ENCODE measurements at regions not wholly inside any gene's neighbourhood (a gene's known extent, or its start where the extent isn't known, plus 50 kb on each side); places are given as distances from the start of the nearest gene placed in this dataset.
"Not testable (repeated sequence)": the region's sequence is repeated elsewhere in the genome, so short reads cannot be mapped to it uniquely, and the experiment has no call there.

DNA sequence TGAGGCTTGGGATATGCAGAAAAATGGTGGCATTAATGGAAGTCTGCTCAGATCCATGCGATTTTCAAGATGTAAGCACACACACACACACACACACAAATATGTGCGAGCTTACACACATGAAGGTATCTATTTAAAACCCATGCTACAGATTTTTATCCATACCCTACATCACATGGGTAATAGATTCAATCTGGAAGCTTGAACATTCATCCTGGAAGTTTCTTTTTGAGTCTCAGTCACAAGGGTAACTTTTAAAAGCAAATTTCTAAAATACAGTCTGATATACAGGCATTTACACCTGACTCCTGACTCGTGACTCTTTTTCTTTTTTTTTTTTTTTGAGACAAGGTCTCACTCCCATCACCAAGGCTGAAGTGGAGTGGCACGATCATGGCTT is 359.0 kb downstream of the ANAPC1 start:
- ATAC-seq; DNase-seq; intact Hi-C loops (cut with micrococcal nuclease): not testable (repeated sequence)

DNA sequence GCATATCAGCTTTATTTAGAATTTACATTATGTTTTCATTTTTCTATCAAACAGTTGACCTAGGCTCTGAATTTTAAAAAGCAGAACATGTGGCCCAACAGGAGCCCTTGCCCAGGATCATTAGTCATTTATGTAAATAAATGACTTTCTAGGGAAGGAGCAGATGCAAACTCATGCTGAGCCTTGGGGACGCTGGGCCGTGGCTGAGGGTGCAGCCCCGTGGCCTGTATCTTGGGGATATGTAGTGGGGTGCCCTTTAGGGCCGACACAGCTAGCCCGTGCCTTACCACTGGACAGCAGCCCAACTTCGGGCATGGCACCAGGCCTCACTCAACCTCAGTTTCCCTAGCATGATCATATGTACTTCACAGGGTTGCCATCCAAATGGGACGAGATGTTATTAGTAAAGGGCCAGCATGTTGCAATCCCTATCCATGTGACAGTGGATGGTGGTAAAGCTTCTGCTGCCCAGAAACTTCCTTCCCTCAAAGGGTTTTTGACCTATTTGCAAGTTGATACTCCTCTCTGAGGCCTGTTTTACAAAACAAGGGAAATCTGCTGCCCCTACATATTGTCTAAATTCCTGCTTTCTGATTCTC is 357.9 kb downstream of the ANAPC1 start:
- intact Hi-C loops (cut with micrococcal nuclease) = not testable (repeated sequence)
- ATAC-seq = peak; percentile 47

DNA sequence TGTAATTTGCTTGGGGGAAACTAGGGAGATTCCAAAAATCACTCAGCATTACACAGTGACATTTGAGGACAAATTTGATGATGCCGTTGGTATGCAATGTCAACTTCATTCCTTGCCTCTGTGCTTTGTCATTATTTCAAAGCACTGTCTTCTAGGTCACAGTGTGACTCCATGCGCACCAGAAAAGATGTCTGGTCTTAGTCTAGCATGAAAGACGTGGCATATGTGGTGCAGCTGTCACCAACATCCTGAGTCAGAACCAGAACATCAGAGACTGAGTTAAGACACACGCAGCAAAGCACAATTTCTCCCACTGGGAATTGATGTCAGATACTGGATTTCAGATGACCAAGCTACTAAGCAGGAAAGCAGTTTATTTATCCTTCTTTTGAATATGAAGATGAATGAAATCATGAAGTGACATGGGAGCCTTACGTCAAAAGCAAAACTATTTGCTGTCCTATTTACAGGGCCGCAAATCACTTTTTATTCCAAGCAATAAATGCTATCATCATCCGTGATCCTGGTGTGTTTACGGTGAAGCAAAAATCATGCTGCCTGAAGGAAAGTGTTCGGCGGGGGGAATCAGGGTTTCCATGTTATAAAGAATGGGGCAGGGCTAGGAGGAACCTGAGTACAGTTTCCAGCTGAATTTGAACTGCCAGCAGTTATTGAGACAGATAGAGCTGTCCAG is 356.1 kb downstream of the ANAPC1 start:
- peak; percentile 42 for ATAC-seq
- DNase-seq; intact Hi-C loops (cut with micrococcal nuclease): not testable (repeated sequence)

More for the DNA sequence above, 357.9 kb downstream of the ANAPC1 start:
- not testable (repeated sequence) for DNase-seq

DNA sequence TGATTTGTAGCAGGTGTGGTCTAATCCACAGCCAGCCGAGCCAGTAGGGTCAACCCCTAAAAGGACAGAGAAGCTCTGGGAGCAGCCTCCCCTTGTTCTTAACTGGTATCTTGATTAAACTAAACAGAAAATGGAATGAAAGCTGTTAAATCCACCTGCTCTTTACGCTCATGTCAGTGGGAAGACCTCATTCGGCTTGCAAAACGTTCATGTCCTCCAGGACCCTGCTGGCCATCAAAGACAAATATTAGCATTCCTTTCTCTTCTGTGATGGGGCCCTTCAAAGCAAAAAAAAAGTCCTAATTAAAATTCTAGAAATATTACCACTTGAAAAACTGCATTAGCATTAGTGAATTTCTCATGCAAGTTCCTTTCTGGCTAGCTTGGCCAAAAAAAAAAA is 355.0 kb downstream of the ANAPC1 start:
- ATAC-seq; DNase-seq; intact Hi-C loops (cut with micrococcal nuclease): not testable (repeated sequence)

DNA sequence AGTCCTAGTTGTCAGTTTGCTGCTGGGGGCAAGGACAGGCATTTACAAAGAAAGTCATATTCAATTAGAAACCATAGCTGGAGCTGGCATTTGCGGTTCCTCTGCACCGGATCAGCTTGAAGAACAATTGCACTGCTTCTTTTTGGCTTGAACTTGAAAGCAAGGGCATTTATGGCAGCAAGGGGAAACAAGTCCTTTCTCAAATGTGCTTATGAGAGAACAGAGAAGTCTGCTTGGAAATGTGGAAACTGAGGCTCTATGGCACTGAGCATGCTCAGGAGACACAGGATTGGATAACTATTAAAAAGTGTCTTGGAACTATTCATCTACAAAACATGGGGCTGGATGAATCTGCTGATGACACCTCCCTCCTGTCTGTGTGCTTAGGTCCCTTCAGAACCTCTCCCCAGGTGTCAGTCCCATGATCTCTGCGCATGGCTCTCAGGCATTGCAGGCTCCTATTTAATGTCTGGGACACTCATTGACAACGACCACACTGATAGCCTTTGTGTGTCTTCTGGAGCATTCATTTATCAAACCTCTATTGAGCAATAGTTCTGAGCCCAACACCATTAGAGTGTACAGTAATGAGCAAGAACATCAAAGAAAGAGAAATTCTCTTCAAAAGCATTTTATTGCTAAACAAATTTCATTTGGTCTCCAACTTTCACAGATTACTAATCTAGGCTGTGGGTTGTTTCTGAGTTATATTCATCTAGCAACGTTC is 353.6 kb downstream of the ANAPC1 start:
- DNase-seq; intact Hi-C loops (cut with micrococcal nuclease); ATAC-seq: not testable (repeated sequence)

DNA sequence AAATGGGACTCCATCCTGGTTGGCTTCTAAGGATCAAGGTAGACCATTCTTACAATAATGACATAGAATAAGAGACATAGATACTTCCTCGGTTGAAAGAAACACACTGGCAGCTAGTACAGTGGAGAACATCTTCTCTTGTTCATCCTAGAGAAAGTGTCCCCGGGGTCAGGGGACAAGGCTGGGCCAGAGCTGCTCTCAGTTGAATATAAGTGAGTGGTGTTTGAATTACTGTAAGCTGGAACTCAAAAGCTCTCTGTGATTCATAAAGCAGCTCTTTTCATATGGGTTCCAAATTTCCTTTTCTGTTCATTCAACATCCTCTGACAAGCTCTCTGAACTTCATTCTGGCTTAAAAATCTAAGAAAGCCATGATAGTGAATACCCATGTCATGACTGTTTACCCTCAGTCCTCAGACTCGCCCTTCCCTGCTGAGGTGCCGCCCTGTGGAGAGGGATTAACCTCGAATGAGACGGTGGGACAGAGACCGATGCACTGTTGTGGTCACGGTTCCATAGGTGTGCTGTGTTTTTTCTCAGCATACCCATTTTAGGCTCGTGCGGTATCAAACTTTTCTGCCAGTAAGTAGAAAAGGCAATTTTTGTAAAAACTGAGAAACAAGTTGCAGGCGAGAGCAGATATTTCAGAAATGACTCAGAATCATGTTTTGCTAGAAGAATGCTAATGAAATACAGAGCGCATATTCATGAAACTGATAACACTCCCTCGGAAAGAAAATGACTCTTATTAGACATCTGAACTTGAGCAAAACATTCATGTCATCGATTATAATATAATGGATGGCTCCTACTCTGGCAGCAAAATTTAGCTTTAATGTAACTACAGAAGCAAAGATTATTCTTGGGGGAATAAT is 351.1 kb downstream of the ANAPC1 start:
- intact Hi-C loops (cut with micrococcal nuclease); DNase-seq: not testable (repeated sequence)
- ATAC-seq = peak; percentile 42

DNA sequence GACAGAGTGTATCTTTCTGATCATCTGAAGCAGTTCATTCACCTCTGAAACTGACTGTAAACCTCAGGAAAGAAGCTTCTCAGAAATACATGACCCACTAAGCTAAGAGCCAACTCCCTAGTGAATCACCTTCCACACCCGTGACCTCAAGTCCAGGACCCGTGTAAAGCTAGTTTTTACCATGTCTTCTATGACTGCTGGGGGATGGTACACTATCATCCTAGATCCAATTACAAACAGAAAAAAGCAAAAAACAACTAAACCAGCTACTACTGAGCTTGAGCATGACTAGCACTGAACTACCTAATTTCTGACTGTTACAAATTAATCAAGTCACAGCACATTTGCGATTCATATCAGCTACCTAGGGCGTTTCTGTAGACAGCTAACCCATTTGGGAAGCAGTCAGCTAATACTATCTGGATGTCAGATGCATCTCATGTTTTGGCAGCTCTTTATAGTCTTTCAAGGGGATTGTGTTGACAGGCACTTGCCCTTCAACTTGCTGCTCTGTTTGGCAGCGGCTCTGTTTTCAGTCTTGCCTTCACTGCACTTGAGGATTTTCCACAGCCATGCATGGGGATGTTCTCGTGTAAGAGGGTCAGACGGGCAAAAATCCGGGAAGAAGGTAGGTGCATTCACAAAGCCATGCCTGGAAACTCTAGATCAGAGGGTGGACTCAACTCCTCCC is 350.3 kb downstream of the ANAPC1 start:
- intact Hi-C loops (cut with micrococcal nuclease); DNase-seq: not testable (repeated sequence)

DNA sequence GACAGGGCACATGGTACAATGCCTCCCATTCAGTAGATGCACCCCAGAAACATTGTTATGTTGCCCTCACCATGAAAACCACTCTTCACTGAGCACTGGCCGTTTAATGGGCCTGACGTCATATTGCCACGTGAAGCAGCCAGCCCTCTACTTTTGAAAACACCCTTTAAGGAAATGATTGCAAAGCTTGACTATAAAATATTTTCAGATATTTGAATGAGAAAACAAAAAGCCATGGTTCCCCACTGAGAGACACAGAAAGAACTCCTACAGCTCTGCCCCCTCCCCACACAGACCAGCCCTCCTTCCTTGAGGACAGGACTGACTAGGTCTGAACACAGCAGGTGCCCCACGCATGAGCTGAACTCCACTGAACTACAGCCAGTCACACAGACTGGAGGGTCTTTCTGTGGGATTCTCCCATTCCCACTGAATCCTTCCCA is 349.1 kb downstream of the ANAPC1 start:
- intact Hi-C loops (cut with micrococcal nuclease) = no loop called here
- ATAC-seq (no peak), DNase-seq (no peak)

More for the DNA sequence above, 350.3 kb downstream of the ANAPC1 start:
- peak; percentile 84 for ATAC-seq

DNA sequence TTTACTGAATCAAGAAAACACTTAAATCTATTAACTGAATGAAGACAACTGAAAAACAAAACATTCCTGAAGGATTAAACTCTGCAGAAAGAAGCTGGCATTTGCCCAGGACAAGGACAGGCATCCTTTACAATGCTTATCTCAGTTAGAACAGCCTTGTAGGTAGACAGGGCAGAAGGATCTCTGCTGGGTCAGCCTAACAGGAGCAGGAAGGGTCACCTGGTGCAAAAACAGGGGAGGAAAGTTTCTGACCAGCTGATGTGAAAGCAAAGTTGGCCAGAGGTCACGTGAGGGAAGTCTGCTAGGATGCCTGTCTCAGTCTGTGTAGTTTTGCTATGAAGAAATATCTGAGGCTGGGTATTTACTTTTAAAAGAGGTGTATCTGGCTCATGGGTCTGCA is 348.6 kb downstream of the ANAPC1 start:
- DNase-seq (no peak), ATAC-seq (no peak)
- intact Hi-C loops (cut with micrococcal nuclease) = no loop called here

DNA sequence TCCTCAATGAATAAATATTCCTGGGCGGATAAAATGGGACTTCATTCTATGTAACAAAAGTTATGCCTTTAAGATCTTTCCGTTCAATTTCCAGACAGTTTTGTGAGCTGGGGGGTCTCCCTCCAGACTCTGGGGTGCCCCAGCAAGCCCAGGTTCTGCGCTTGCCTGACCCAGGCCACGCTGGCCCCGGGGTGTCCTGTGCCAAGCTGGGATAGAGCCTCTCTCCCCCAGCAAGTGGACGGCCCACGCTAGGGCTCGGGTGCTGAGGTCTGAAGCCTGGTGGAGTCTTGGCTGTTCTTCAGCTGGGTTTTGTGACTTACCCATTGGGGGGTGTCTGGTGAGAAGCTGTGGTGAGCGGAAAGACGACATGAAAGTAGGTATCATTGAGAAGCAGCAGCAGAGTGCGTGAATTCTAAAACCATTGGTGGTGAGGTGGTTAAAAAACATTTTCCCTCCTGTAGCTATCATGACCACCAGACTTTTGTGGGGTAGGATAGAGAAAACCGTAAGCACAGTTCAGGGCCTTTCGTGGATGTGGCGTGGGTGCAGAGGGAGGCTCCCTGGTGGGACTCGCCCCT is 346.8 kb downstream of the ANAPC1 start:
- intact Hi-C loops (cut with micrococcal nuclease) = no loop called here
- no peak for ATAC-seq
- DNase-seq = no peak

DNA sequence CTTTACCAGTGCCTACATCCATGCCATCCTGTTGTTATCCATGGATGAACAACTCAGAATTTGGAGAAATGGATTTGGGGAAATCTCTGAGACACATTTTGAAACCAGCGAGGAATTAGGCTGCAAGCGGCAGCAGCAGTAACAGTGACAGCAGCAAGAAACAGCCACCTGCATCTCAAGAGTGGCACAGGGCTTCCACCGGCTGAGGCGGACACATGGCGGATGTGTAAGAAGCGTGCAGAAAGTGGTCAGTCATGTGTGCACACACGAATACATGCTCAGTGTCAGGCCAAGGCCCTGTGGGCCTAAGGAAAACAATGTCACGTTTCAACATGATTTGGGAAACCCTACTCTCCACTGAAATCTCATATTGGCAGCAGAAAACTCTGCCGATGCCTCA is 344.0 kb downstream of the ANAPC1 start:
- ATAC-seq; DNase-seq; intact Hi-C loops (cut with micrococcal nuclease): not testable (repeated sequence)

DNA sequence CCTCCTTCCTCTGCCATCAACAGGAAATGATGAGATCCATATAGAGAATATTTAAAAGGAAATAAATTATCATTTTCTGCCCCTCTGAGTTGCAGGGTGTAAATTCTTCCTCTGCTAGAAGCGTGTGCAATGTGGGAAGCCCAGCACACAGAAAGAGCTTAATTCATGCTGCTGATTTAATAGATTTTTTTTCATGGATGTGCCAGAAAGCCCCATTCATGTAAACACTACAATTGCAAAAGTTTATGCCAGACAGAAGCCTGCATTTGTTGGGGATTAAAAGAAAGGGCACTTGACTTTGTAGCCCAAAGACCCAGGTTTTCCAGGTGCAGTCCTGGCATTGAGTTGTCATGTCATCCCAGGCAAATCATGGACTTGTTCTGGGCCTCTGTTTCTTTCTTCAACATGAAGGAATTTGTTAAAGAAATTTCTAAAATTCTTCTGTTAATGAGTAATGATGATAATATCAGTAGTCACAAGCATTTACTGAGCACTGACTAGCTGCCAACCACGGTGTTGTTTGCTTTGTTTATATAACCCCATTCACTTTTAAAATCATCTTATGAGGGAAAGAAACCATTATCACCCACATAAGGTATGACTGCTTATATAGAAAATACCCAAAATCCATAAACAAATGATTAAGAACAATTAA is 341.7 kb downstream of the ANAPC1 start:
- ATAC-seq = not testable (repeated sequence)

DNA sequence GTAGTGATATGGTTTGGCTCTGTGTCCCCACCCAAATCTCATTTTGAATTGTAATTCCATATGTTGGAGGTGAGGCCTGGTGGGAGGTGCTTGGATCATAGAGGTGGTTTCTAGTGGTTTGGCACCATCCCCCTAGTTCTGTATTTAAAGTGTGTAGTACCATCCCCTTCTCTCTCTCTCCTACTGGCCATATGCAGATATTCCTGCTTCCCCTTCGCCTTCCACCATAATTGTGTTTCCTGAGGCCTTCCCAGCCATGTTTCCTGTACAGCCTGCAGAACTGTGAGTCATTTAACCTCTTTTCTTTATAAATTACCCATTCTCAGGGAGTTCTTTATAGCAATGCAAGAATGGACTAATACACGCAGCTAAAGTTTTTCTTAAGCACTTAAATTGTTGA is 340.0 kb downstream of the ANAPC1 start:
- ATAC-seq; intact Hi-C loops (cut with micrococcal nuclease); DNase-seq: not testable (repeated sequence)

More for the DNA sequence above, 341.7 kb downstream of the ANAPC1 start:
- intact Hi-C loops (cut with micrococcal nuclease); DNase-seq: not testable (repeated sequence)

DNA sequence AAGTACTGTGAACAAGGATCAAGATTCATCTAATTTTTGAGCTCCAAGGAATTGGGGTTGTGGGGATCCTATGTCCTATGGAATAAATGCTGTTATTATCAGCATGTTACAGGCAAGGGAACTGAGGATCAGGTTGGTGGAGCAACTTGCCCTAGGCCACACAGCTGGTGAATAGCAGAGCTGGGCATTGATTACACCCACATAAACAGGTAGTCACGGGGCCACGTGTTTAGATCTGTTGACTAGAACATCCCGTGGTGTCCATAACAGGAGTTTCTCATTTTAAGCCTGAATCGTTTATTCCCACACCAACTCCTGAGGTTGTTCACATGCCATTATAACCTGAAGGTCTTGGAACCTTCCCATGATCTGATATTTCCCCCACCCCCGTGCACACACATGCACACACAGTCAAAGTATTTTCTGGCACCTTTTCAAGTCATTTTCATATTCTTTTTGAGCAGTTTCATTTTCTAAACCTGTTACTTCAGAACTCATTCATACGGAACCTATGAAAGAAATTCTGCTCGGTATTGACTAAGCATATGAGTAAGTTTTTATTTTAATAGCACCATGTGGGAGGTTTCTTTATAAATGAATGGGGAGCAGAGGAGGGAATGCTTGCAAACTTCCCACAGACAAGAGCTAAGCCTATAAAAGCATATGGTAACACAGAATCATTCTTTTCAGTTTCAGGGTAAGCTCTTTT is 338.1 kb downstream of the ANAPC1 start:
- DNase-seq; intact Hi-C loops (cut with micrococcal nuclease); ATAC-seq: not testable (repeated sequence)

DNA sequence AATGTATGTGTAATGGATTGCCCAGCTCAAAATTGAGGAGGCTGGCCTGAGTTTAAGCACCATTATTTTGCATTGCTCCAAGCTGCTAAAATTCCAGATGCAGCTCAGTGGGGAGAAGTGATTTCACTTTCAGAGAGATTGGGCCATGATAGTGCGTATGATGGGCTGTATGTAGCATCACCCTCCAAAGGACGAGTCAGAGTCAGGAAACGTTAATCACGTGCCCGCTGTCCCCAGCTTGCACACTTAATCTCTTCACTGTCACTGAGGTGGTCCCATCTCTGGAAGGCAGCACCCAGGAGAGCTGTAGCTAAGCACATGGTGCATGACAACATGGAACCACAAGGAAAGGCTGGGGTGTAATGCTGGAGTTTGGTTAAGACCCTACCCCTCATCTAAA is 337.4 kb downstream of the ANAPC1 start:
- ATAC-seq; intact Hi-C loops (cut with micrococcal nuclease); DNase-seq: not testable (repeated sequence)

DNA sequence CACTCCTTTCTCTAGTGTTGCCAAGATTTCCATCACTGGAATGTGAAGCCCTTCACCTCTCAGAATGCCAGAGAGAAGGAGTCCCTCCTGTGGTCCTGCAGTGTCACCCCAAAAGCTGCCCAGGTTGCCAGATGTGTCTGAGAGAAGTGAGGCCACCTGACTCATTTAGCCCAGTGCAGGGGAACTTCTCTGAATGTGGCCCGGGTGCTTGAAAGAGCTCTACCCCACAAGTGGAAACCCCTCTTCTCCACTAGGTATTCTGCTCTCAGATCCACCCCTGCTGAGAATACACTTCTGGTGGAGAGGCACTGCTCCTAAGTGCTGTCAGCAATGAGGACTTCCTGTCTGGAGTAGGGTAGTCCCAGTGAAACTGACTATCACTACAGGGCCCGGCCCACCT is 334.8 kb downstream of the ANAPC1 start:
- intact Hi-C loops (cut with micrococcal nuclease); DNase-seq; ATAC-seq: not testable (repeated sequence)

DNA sequence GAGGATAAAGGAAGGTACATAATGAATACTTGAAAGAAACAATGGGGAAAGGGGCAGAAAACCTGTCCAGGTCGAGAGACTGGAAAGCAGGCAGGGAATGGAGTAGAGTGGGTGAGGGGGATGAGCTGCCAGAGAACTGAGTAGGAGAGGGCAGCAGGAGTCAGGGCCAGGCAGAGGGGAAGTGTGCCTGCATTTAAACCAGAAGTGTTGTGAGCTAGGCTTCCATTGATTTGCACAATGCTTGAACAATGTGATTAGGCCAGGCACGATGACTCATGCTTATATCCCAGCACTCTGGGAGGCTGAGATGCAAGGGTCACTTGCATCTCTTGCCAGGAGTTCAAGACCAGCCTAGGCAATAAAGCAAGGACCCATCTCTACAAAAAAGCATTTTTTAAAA is 332.6 kb downstream of the ANAPC1 start:
- ATAC-seq; DNase-seq; intact Hi-C loops (cut with micrococcal nuclease): not testable (repeated sequence)

All from left ventricle myocardium superior (tissue), 1 donor.